GDM1 (cell line): ENCODE measurements at regions not wholly inside any gene's neighbourhood (a gene's known extent, or its start where the extent isn't known, plus 50 kb on each side); places are given as distances from the start of the nearest gene placed in this dataset.

Experiments
- DNase-seq: peaks from one replicate; lab custom pipeline; 2025; lab: John Stamatoyannopoulos, UW

GRCh38 chr2:240343548-240343947 lies 91.9 kb upstream of the GPC1 start:
- no peak for DNase-seq

GRCh38 chr2:240344904-240345303 lies 90.6 kb upstream of the GPC1 start:
- no peak for DNase-seq

GRCh38 chr2:240346015-240346752 lies 89.3 kb upstream of the GPC1 start:
- DNase-seq = no peak

- DNase-seq = no peak
These were observed 88.6 kb upstream of the GPC1 start for GRCh38 chr2:240346753-240347372.

- DNase-seq = no peak
These were observed 88.0 kb upstream of the GPC1 start for GRCh38 chr2:240347373-240347940.

- DNase-seq = no peak
These were observed 87.4 kb upstream of the GPC1 start for GRCh38 chr2:240347949-240348500.

GRCh38 chr2:240348522-240348921 lies 86.9 kb upstream of the GPC1 start:
- DNase-seq = peak; percentile 2

- DNase-seq = no peak
These were observed 86.1 kb upstream of the GPC1 start for GRCh38 chr2:240349133-240350005.

GRCh38 chr2:240350006-240350355 lies 85.5 kb upstream of the GPC1 start:
- DNase-seq = no peak

- no peak for DNase-seq
These were observed 84.8 kb upstream of the GPC1 start for GRCh38 chr2:240350696-240351087.

GRCh38 chr2:240351088-240351741 lies 84.2 kb upstream of the GPC1 start:
- no peak for DNase-seq

- no peak for DNase-seq
These were observed 83.5 kb upstream of the GPC1 start for GRCh38 chr2:240351826-240352426.

- DNase-seq = no peak
These were observed 82.2 kb upstream of the GPC1 start for GRCh38 chr2:240353086-240353798.

- DNase-seq = no peak
These were observed 81.5 kb upstream of the GPC1 start for GRCh38 chr2:240353944-240354343.

- no peak for DNase-seq
These were observed 80.2 kb upstream of the GPC1 start for GRCh38 chr2:240355001-240355891.

GRCh38 chr2:240355962-240356361 lies 79.5 kb upstream of the GPC1 start:
- no peak for DNase-seq

- DNase-seq = no peak
These were observed 78.5 kb upstream of the GPC1 start for GRCh38 chr2:240356700-240357640.

- DNase-seq = no peak
These were observed 77.8 kb upstream of the GPC1 start for GRCh38 chr2:240357641-240358012.

- DNase-seq = no peak
These were observed 77.4 kb upstream of the GPC1 start for GRCh38 chr2:240358080-240358479.
